ENCODE measurements at regions not wholly inside any gene's neighbourhood (a gene's known extent, or its start where the extent isn't known, plus 50 kb on each side); places are given as distances from the start of the nearest gene placed in this dataset.

DNA sequence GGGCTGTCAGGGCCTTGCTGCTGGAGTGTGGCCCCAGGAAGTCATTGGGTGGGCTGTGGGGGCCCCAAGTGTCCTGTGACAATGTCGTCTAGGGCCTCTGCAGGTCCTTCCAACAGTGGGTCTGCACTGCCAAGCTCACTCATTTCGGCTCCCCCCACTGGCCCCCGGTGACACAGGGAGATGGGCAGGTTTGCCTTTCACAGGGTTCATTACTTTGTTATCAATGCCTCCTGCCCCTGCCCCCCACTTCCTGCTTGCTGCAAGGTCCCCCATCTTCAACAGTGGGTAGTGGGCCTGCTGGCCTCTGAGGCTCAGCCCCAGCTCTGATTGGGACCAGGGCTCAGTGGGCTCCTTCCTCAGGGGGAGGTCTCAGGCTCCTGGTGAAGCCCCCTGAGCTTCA lies 149.8 kb downstream of the URI1 start:
- H3K9me3 ChIP-seq (ENCODE audit: insufficient read depth in 2 of 2, low read depth in 1 of 2, low read length in 1 of 2): no peaks in the 10 kb centered on the region
- H3K56ac ChIP-seq (replicated peaks; ENCODE audit: insufficient read length, low read depth, low read length): no peak overlapping the region
- DNase-seq (ENCODE audit: low read depth in 1 of 2, low spot score in 2 of 2): no peak
- H3K4me3 ChIP-seq (ENCODE audit: extremely low read depth in 1 of 4, insufficient read depth in 2 of 4, low read depth in 3 of 4, low read length in 4 of 4): no peak overlapping the region
- no peak overlapping the region; the same call in 1 of the 2 replicates for H4K8ac ChIP-seq (ENCODE audit: extremely low read depth, insufficient read depth, low read length)
- FAIRE-seq: no peak
- no peak overlapping the region for H3K14ac ChIP-seq (ENCODE audit: insufficient read length)
- peaks cover 0 to 5% (median 0%) of the 10 kb centered on the region in 4 experiments; a peak in 2 of 7 replicates for H3K4me1 ChIP-seq (replicated peaks in 1 of 4; ENCODE audit: control insufficient read depth in 3 of 4, insufficient read depth in 4 of 4, low read length in 3 of 4)
- H3K4me2 ChIP-seq (ENCODE audit: insufficient read depth in 1 of 2, low read depth in 2 of 2, low read length in 2 of 2): no peak overlapping the region
- no peak overlapping the region for H3K4ac ChIP-seq (replicated peaks; ENCODE audit: insufficient read length, low read depth, low read length)
- no peak overlapping the region for H3K18ac ChIP-seq (ENCODE audit: extremely low read depth, low read length)
- no peaks in the 10 kb centered on the region for H3K79me1 ChIP-seq (ENCODE audit: low read depth, low read length)
- no peak overlapping the region for H2AFZ ChIP-seq (ENCODE audit: low read length)
- H3K27me3 ChIP-seq (replicated peaks in 1 of 4; ENCODE audit: control insufficient read depth in 3 of 4, extremely low read depth in 1 of 4, insufficient read depth in 3 of 4, low read length in 3 of 4): no peaks in the 10 kb centered on the region
- no peak overlapping the region for H3K27ac ChIP-seq (ENCODE audit: low read depth, low read length)
- H4K91ac ChIP-seq (replicated peaks; ENCODE audit: insufficient read length, low read length): no peak overlapping the region
- H2BK5ac ChIP-seq (ENCODE audit: low read depth, low read length): no peak overlapping the region
- H3K79me2 ChIP-seq (ENCODE audit: control insufficient read depth in 1 of 2, insufficient read depth in 2 of 2, low read length in 2 of 2): no peaks in the 10 kb centered on the region
- H3K23me2 ChIP-seq (ENCODE audit: low read depth, low read length): no peaks in the 10 kb centered on the region
- POLR2A ChIA-PET (ENCODE audit: partially characterized antibody): no interaction called here
- no peak for TF ChIP-seq RXRA (IDR thresholded peaks at IDR 0.05; ENCODE audit: insufficient read depth, low read depth, low read length)
- TF ChIP-seq KDM1A (IDR thresholded peaks at IDR 0.05; ENCODE audit: borderline replicate concordance, low read length): no peak
- TF ChIP-seq CTCF (IDR thresholded peaks at IDR 0.05; ENCODE audit: control extremely low read depth in 1 of 3, insufficient read depth in 1 of 3, low read depth in 1 of 3, low read length in 3 of 3): no peak
- TF ChIP-seq CREB1 (IDR thresholded peaks at IDR 0.05): no peak
- no peak for TF ChIP-seq EP300 (IDR thresholded peaks at IDR 0.05; ENCODE audit: borderline replicate concordance in 1 of 2, low read depth in 2 of 2, low read length in 2 of 2)
- TF ChIP-seq GTF2F1 (IDR thresholded peaks at IDR 0.05; ENCODE audit: borderline replicate concordance, low read depth, low read length): no peak
- TF ChIP-seq BACH1 (IDR thresholded peaks at IDR 0.05; ENCODE audit: low read length): no peak
- no peak for TF ChIP-seq GABPA (IDR thresholded peaks at IDR 0.05; ENCODE audit: borderline replicate concordance, insufficient read depth, low read length)
- no peak for TF ChIP-seq SRF (IDR thresholded peaks at IDR 0.05; ENCODE audit: low read depth, low read length)
- TF ChIP-seq SP1 (IDR thresholded peaks at IDR 0.05; ENCODE audit: low read depth, low read length): no peak
- TF ChIP-seq EZH2 (IDR thresholded peaks at IDR 0.05; ENCODE audit: low read depth, low read length, severe bottlenecking): no peak
- no peak overlapping the region for H2BK15ac ChIP-seq (ENCODE audit: low read length)
- CTCF ChIA-PET (ENCODE audit: partially characterized antibody): interaction anchor here (0.5 to 1.5 kb wide), 3 partner anchors 10 to 96 kb away, joined by 3 to 5 read pairs (median 4); no protein-coding TSS in a partner anchor
- H2BK20ac ChIP-seq (ENCODE audit: low read length): no peak overlapping the region
- no peak overlapping the region for H3K9ac ChIP-seq (replicated peaks in 1 of 4; ENCODE audit: extremely low read depth in 1 of 4, low read depth in 3 of 4, low read length in 3 of 4)
- no peaks in the 10 kb centered on the region for H3K36me3 ChIP-seq (ENCODE audit: control insufficient read depth in 2 of 4, insufficient read depth in 4 of 4, low read length in 3 of 4)
- no peak overlapping the region for H2BK12ac ChIP-seq (ENCODE audit: low read depth, low read length)
- H4K5ac ChIP-seq (ENCODE audit: insufficient read length, low read depth, low read length): no peak overlapping the region
- no peak overlapping the region for H2AK5ac ChIP-seq (ENCODE audit: low read depth, low read length)
- no peak overlapping the region for H2BK120ac ChIP-seq (replicated peaks; ENCODE audit: low read depth, low read length)
- no peak overlapping the region for H3K23ac ChIP-seq (ENCODE audit: insufficient read length)
- H4K20me1 ChIP-seq (replicated peaks in 1 of 2; ENCODE audit: control insufficient read depth in 1 of 2, insufficient read depth in 2 of 2, low read length in 2 of 2): no peaks in the 10 kb centered on the region
- WGBS, 2 experiments (ENCODE audit: extremely low coverage in 1 of 2, insufficient coverage in 1 of 2, insufficient read length in 1 of 2, insufficient replicate concordance in 2 of 2, low coverage in 1 of 2, low lambda C conversion rate in 2 of 2, missing lambda C conversion rate in 1 of 2): 87% methylated on average over 3 of the region's 3 CpGs; no CpG with 5 or more reads in 1 of the 2 experiments

Measured in H1 (cell line).